CD4-positive, alpha-beta T cell treated with Interleukin-2 at 100 ng/mL for 4 hours (primary cell): ENCODE measurements at regions not wholly inside any gene's neighbourhood (a gene's known extent, or its start where the extent isn't known, plus 50 kb on each side); places are given as distances from the start of the nearest gene placed in this dataset.
"Not testable (repeated sequence)": the region's sequence is repeated elsewhere in the genome, so short reads cannot be mapped to it uniquely, and the experiment has no call there.

Source experiments
- DNase-seq: peaks from one replicate; pipeline ENCODE4 v3.0.0-alpha.2; 2020; ENCODE audit warnings: low spot score

DNA sequence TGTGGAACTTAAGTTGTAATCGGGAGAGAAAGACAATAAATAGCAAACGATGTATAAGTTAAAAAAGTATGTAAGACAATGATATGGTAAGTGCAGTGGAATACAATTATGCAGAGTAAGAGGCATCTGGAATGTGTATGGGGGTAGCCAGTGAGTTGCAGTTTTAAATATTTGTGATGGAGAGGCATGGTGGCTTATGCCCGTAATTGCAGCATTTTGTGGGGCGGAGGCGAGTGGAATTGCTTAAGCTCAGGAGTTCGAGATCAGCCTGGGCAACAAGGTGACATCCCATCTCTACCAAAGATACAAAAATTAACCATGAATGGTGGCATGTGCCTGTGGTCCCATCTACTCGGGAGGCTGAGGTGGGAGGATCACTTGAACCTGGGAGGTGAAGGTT is 52.5 kb upstream of the WDFY3 start:
- DNase-seq: no peak

DNA sequence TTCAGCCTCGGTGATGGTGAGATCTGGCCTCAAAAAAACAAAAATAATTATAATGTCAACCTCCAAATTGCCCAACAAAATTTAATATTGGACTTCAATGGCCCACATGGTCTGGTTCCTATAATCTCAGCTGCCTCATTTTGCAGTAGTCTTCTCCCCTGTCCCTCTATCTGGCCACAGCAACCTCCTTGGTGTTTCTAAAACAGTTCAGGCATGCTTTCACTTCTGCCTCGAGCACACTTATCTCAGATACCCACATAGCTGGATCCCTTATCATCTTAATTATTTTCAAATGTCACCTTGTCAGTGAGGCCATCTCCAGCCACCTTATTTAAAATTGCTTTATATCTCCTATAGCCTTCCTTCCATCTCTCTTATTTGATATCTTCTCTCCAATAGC is 52.9 kb upstream of the WDFY3 start:
- no peak for DNase-seq

GRCh38 chr4:85024671-85025070 is 58.2 kb upstream of the WDFY3 start:
- DNase-seq: no peak

DNA sequence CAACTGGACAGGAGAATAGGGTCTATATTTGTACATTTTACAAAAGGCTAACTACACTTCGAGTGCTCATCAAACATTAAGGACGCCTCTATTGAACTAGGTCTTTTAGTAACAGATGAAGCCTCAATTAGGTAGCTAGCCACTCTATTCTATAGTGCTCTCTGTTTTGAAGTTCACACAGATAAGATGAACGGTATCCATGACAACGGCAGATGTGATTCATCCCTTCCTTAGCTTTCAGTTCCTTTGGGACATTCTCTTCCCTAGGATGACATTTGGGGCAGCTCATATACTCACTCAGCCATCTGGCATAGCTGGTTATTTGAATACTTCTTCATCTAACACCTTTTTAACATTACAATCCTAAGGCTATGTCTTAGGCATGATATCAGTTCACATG is 62.4 kb upstream of the WDFY3 start:
- DNase-seq: no peak

- DNase-seq: no peak
These were observed 63.0 kb upstream of the WDFY3 start for GRCh38 chr4:85029453-85029852.

DNA sequence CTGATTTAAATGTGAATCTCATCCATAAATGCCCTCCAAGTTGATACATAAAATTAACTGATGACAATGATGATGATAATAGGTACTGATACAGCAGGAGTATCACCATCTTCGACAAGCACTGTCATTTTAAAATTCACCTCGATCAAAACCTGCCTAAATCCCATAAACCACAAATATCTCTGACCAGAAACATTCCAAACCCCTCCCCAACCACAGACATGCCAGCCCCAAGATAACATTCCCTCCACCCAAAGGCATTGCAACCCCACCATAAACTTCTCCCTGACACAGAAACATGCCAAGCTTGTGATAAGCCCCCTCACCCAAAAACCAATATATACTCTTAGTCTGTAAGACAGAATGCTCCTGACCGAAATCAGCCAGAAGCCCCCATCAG is 63.7 kb upstream of the WDFY3 start:
- no peak for DNase-seq

DNA sequence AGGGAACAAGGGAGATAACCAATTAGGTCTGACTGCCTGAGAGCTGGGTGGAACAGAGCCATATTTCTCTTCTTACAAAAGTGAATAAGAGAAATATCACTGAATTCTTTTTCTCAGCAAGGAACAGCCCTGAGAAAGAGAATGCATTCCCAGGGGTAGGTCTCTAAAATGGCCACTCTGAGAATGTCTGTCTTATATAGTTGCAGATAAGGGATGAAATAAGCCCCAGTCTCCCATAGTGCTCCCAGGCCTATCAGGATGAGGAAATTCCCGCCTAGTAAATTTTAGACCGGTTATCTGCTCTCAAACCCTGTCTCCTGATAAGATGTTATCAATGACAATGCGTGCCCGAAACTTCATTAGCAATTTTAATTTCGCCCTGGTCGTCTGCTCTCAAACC is 67.3 kb upstream of the WDFY3 start:
- not testable (repeated sequence) for DNase-seq

- no peak for DNase-seq
These were observed 73.0 kb upstream of the WDFY3 start for GRCh38 chr4:85039526-85039925.

DNA sequence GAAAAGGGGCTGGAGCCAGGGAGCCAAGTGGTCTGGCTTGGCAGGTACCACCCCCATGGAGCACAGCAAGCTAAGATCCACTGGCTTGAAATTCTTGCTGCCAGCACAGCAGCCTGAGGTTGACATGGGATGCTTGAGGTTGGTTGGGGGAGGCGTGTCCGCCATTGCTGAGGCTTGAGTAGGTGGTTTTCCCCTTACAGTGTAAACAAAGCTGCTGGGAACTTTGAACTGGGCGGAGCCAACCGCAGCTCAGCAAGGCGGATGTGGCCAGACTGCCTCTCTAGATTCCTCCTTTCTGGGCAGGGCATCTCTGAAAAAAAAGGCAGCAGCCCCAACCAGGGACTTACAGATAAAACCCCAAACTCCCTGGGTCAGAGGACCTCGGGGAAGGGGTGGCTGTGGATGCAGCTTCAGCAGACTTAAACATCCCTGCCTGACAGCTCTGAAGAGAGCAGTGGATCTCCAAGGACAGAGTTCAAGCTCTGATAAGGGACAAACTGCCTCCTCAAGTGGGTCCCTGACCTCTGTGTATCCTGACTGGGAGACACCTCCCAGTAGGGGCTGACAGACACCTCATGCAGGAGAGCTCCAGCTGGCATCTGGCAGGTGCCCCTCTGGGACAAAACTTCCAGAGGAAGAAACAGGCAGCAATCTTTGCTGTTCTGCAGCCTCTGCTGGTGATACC is 77.5 kb upstream of the WDFY3 start:
- not testable (repeated sequence) for DNase-seq

GRCh38 chr4:85050736-85051135 is 84.2 kb upstream of the WDFY3 start:
- DNase-seq: no peak

GRCh38 chr4:85051526-85051925 is 85.0 kb upstream of the WDFY3 start:
- no peak for DNase-seq

DNA sequence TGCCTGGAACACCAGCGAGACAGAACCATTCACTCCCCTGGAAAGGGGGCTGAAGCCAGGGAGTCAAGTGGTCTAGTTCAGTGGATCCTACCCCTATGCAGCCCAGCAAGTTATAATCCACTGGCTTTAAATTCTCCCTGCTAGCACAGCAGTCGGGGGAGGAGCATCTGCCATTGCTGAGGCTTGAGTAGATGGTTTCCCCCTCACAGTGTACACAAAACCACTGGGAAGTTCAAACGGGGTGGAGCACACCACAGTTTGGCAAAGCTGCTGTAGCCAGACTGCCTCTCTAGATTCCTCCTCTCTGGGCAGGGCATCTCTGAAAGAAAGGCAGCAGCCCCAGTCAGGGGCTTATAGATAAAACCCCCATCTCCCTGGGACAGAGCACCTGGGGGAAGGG is 88.4 kb upstream of the WDFY3 start:
- not testable (repeated sequence) for DNase-seq

- DNase-seq: no peak
These were observed 92.1 kb upstream of the WDFY3 start for GRCh38 chr4:85058551-85058950.

GRCh38 chr4:85061974-85062373 is 95.5 kb upstream of the WDFY3 start:
- no peak for DNase-seq

- no peak for DNase-seq
These were observed 96.0 kb upstream of the WDFY3 start for GRCh38 chr4:85062466-85062865.

DNA sequence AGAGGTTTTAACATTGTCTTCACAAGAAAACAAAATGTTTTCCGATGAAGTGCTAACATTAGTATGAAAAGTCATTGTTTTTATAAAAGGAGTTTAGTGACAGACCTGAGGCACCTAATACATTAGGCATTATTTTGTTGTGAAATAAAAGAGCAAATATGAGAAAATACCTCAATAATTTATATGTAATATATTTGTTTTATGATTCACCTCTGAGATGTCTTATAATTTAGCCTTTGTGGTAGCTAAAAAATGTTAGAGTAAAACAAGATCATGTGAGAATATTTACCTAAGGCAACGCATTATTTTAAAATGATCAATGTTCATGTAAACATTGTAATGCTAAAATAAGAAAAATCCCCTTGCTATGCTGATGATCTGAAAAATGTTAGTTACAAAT is 100.9 kb upstream of the WDFY3 start:
- no peak for DNase-seq

- no peak for DNase-seq
These were observed 111.5 kb upstream of the WDFY3 start for GRCh38 chr4:85078016-85078415.

- no peak for DNase-seq
These were observed 114.7 kb upstream of the WDFY3 start for GRCh38 chr4:85081196-85081595.

DNA sequence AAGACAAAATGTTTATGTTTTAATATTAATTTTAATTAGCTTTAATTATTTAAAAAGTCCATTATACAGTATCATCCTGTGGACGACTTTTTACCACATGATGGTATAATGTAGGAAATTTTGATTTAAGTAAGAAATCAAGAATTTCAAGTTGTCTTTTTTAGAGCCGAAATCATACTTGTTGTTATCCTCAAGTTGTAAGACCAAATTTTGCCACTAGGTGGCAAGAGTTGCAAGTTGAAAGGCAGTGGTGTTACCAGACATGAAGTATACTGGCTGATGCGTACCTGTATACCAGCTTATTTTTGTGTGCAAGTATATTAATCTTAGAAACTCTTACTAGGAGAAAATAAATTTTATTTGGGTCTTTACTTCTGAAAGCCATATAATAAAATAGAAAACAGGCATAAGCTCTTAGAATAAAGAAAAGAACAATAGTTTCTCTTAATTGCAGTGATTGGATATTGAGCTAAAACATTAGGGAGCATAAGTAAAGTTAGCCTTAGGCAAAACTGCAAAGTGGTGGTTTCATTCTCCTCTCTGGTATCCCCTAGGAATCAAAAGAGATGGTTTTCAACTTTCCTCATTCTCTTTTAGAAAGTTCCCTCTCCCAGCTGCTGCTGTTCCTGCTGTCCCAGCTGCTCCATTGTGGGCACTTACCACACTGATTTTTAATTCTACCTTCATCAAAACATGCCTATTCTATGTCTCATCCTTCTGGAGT is 118.0 kb upstream of the WDFY3 start:
- DNase-seq: peak; percentile 31

GRCh38 chr4:85086721-85087120 is 120.2 kb upstream of the WDFY3 start:
- DNase-seq: no peak

GRCh38 chr4:85092536-85092935 is 126.0 kb upstream of the WDFY3 start:
- DNase-seq: no peak

DNA sequence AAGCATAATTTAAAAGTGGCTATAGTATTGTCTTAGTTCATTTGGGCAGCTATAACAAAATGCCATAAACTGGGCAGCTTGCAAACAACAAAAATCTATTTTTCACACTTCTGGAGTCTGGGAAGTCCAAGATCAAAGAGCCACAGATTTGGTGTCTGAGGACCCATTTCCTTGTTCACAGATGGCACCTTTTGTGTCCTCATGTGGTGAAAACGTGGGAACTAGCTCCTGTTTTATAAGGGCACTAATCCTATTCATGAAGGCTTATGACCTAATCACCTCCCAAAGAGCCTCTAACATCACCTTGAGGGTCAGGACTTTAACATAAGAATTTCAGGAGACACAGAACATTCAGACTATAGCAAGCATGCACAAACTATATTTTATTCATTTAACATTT is 126.5 kb upstream of the WDFY3 start:
- no peak for DNase-seq

DNA sequence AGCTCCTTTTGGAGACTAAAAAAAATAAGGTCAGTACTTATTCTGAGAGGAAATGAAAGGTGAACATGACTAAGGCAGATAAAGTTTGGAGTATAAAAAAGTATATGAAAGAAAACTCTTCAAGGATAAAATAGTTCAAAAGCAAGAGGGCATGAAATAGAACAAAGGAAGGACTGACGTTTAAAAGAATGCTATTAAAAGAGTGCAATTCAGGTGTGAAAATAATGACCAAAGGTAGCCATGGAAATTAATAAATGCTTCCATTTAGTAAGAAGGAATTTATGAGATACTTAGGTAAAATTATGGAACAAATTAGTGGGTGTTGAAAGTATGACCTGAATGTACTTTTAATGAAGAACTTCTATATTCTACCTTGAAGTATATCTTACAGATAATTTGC is 128.2 kb upstream of the WDFY3 start:
- no peak for DNase-seq

GRCh38 chr4:85102606-85103005 is 136.1 kb upstream of the WDFY3 start:
- DNase-seq: no peak
